NCI-H2081 treated with DMSO at 0.1 percent for 48 hours (cell line): ENCODE measurements at regions not wholly inside any gene's neighbourhood (a gene's known extent, or its start where the extent isn't known, plus 50 kb on each side); places are given as distances from the start of the nearest gene placed in this dataset.

Experiments used
- DNase-seq: peaks from one replicate; lab custom pipeline; 2025; lab: John Stamatoyannopoulos, UW

GRCh38 chr10:70966646-70967553 lies 78.5 kb upstream of the PCBD1 start:
- DNase-seq: no peak

GRCh38 chr10:70967591-70968587 lies 79.5 kb upstream of the PCBD1 start:
- DNase-seq: no peak

GRCh38 chr10:70969188-70969587 lies 80.8 kb upstream of the PCBD1 start:
- no peak for DNase-seq

GRCh38 chr10:70970830-70971229 lies 82.5 kb upstream of the PCBD1 start:
- no peak for DNase-seq

GRCh38 chr10:70973275-70973674 lies 84.9 kb upstream of the PCBD1 start:
- no peak for DNase-seq

- no peak for DNase-seq
These were observed 86.1 kb upstream of the PCBD1 start for GRCh38 chr10:70974351-70974901.

- DNase-seq: no peak
These were observed 86.6 kb upstream of the PCBD1 start for GRCh38 chr10:70974920-70975319.

GRCh38 chr10:70976063-70976695 lies 87.8 kb upstream of the PCBD1 start:
- DNase-seq: no peak

- no peak for DNase-seq
These were observed 89.3 kb upstream of the PCBD1 start for GRCh38 chr10:70977625-70978024.

- DNase-seq: no peak
These were observed 89.8 kb upstream of the PCBD1 start for GRCh38 chr10:70978181-70978580.

GRCh38 chr10:70978816-70979480 lies 90.6 kb upstream of the PCBD1 start:
- no peak for DNase-seq

GRCh38 chr10:70980687-70981086 lies 92.3 kb upstream of the PCBD1 start:
- no peak for DNase-seq

GRCh38 chr10:70981171-70981836 lies 92.9 kb upstream of the PCBD1 start:
- DNase-seq: no peak

GRCh38 chr10:70981936-70982335 lies 93.6 kb upstream of the PCBD1 start:
- no peak for DNase-seq

- no peak for DNase-seq
These were observed 94.1 kb upstream of the PCBD1 start for GRCh38 chr10:70982443-70982842.

- DNase-seq: no peak
These were observed 96.8 kb upstream of the PCBD1 start for GRCh38 chr10:70984986-70985722.

GRCh38 chr10:70985824-70986622 lies 97.7 kb upstream of the PCBD1 start:
- DNase-seq: no peak

- DNase-seq: no peak
These were observed 98.2 kb upstream of the PCBD1 start for GRCh38 chr10:70986623-70986950.

GRCh38 chr10:70987396-70988130 lies 99.2 kb upstream of the PCBD1 start:
- no peak for DNase-seq
